ENCODE measurements at regions not wholly inside any gene's neighbourhood (a gene's known extent, or its start where the extent isn't known, plus 50 kb on each side); places are given as distances from the start of the nearest gene placed in this dataset.

- H3K27ac ChIP-seq: no peak overlapping the region
- H3K4me1 ChIP-seq: no peaks in the 10 kb centered on the region
- H3K4me3 ChIP-seq: no peak overlapping the region
- H3K36me3 ChIP-seq: no peaks in the 10 kb centered on the region
- TF ChIP-seq POLR2A (IDR thresholded peaks at IDR 0.05) (no peak), CTCF (IDR thresholded peaks at IDR 0.05) (no peak), POLR2AphosphoS5 (IDR thresholded peaks at IDR 0.05; ENCODE audit: insufficient read depth in 1 of 2, low read depth in 1 of 2) (no peak)
- intact Hi-C loops (cut with DNase I): no loop called here
- H3K9me3 ChIP-seq: no peaks in the 10 kb centered on the region
- no peaks in the 10 kb centered on the region for H3K27me3 ChIP-seq
- DNase-seq (ENCODE audit: extremely low spot score in 2 of 2): no peak
Observed at GRCh38 chr5:89597878-89598277, 714.9 kb upstream of the MEF2C start.

- DNase-seq (ENCODE audit: extremely low spot score in 2 of 2): no peak
- no peaks in the 10 kb centered on the region for H3K9me3 ChIP-seq
- no peak overlapping the region for H3K4me3 ChIP-seq
- TF ChIP-seq POLR2A (IDR thresholded peaks at IDR 0.05) (no peak), POLR2AphosphoS5 (IDR thresholded peaks at IDR 0.05; ENCODE audit: insufficient read depth in 1 of 2, low read depth in 1 of 2) (no peak), CTCF (IDR thresholded peaks at IDR 0.05) (no peak)
- no peaks in the 10 kb centered on the region for H3K4me1 ChIP-seq
- H3K27ac ChIP-seq: no peak overlapping the region
- intact Hi-C loops (cut with DNase I): no loop called here
- H3K27me3 ChIP-seq: no peaks in the 10 kb centered on the region
- no peaks in the 10 kb centered on the region for H3K36me3 ChIP-seq
Observed at GRCh38 chr5:89596821-89597220, 713.8 kb upstream of the MEF2C start.

- intact Hi-C loops (cut with DNase I): no loop called here
- H3K27me3 ChIP-seq: no peaks in the 10 kb centered on the region
- DNase-seq (ENCODE audit: extremely low spot score in 2 of 2): no peak
- TF ChIP-seq CTCF (IDR thresholded peaks at IDR 0.05): no peak
- no peak for TF ChIP-seq POLR2AphosphoS5 (IDR thresholded peaks at IDR 0.05; ENCODE audit: insufficient read depth in 1 of 2, low read depth in 1 of 2)
- no peaks in the 10 kb centered on the region for H3K36me3 ChIP-seq
- H3K9me3 ChIP-seq: no peaks in the 10 kb centered on the region
- no peaks in the 10 kb centered on the region for H3K4me1 ChIP-seq
- no peak overlapping the region for H3K27ac ChIP-seq
- no peak overlapping the region for H3K4me3 ChIP-seq
Observed at GRCh38 chr5:89595056-89595455, 712.1 kb upstream of the MEF2C start.

- peaks cover 12% of the 10 kb centered on the region for H3K4me1 ChIP-seq
- H3K27ac ChIP-seq: no peak overlapping the region
- no peaks in the 10 kb centered on the region for H3K9me3 ChIP-seq
- no peak for DNase-seq (ENCODE audit: extremely low spot score in 2 of 2)
- no peaks in the 10 kb centered on the region for H3K36me3 ChIP-seq
- no peak overlapping the region for H3K4me3 ChIP-seq
- no peaks in the 10 kb centered on the region for H3K27me3 ChIP-seq
- TF ChIP-seq CTCF (IDR thresholded peaks at IDR 0.05) (no peak), POLR2AphosphoS5 (IDR thresholded peaks at IDR 0.05; ENCODE audit: insufficient read depth in 1 of 2, low read depth in 1 of 2) (peak in 1 of 2 donors; percentile 80), POLR2A (IDR thresholded peaks at IDR 0.05) (no peak)
- intact Hi-C loops (cut with DNase I): no loop called here
Observed at GRCh38 chr5:89584339-89584956, 701.5 kb upstream of the MEF2C start.

- no peaks in the 10 kb centered on the region for H3K27me3 ChIP-seq
- H3K9me3 ChIP-seq: no peaks in the 10 kb centered on the region
- intact Hi-C loops (cut with DNase I): no loop called here
- H3K27ac ChIP-seq: no peak overlapping the region
- TF ChIP-seq POLR2A (IDR thresholded peaks at IDR 0.05) (no peak), POLR2AphosphoS5 (IDR thresholded peaks at IDR 0.05; ENCODE audit: insufficient read depth in 1 of 2, low read depth in 1 of 2) (no peak), CTCF (IDR thresholded peaks at IDR 0.05) (no peak)
- peaks cover 12% of the 10 kb centered on the region for H3K4me1 ChIP-seq
- no peak for DNase-seq (ENCODE audit: extremely low spot score in 2 of 2)
- no peaks in the 10 kb centered on the region for H3K36me3 ChIP-seq
- no peak overlapping the region for H3K4me3 ChIP-seq
Observed at GRCh38 chr5:89583534-89583933, 700.5 kb upstream of the MEF2C start.
